Thyroid gland (tissue), 4 donors: ENCODE measurements at regions not wholly inside any gene's neighbourhood (a gene's known extent, or its start where the extent isn't known, plus 50 kb on each side); places are given as distances from the start of the nearest gene placed in this dataset.

Source experiments
- POLR2A ChIP-seq, 2 donors: fragments of 450-650 bp; IDR thresholded peaks; one replicate each; pipeline ENCODE4 v1.6.1; 2017; ENCODE audit warnings: antibody characterized with exemption in 2 of 2, mild to moderate bottlenecking in 2 of 2, moderate library complexity in 1 of 2
- TF ChIP-seq, protein P1 (sequence below), 6 experiments: fragments of 200-600 bp in 3 of 6; fragments of 450-650 bp in 3 of 6; sonication (generic) in 3 of 6; IDR thresholded peaks; one replicate each; pipeline ENCODE4 v1.5.1; 2016 to 2019; ENCODE audit warnings: antibody characterized with exemption in 6 of 6, mild to moderate bottlenecking in 2 of 6, inconsistent platforms in 1 of 6, moderate library complexity in 1 of 6

DNA sequence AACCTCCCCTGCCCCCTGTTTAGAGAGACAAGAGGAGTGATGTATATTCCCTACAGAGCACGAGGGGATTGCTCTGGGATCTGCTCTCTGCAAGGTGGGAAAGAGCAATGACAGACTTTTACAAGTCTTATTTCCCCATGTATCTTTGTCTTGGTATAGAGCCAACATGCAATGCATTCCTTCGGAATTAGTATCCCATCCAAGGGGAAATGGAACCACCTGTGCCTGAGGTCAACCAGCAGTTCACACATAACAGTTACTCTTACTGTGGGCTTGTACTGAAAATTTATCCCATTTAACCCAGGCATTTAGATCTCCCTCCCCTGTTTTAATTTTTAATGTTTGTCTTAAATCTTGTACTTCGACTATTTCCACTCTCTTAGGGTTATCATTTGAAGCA lies 250.4 kb downstream of the C6orf118 start:
- no peak for TF ChIP-seq POLR2A (IDR thresholded peaks at IDR 0.05)
- TF ChIP-seq, protein P1, sequence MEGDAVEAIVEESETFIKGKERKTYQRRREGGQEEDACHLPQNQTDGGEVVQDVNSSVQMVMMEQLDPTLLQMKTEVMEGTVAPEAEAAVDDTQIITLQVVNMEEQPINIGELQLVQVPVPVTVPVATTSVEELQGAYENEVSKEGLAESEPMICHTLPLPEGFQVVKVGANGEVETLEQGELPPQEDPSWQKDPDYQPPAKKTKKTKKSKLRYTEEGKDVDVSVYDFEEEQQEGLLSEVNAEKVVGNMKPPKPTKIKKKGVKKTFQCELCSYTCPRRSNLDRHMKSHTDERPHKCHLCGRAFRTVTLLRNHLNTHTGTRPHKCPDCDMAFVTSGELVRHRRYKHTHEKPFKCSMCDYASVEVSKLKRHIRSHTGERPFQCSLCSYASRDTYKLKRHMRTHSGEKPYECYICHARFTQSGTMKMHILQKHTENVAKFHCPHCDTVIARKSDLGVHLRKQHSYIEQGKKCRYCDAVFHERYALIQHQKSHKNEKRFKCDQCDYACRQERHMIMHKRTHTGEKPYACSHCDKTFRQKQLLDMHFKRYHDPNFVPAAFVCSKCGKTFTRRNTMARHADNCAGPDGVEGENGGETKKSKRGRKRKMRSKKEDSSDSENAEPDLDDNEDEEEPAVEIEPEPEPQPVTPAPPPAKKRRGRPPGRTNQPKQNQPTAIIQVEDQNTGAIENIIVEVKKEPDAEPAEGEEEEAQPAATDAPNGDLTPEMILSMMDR (IDR thresholded peaks at IDR 0.05) = no peak
